WTC11 (cell line): ENCODE measurements at regions not wholly inside any gene's neighbourhood (a gene's known extent, or its start where the extent isn't known, plus 50 kb on each side); places are given as distances from the start of the nearest gene placed in this dataset.

Experiments
- ATF2 ChIP-seq: sonication (generic); formaldehyde crosslinking; IDR thresholded peaks from 2 replicates; pipeline ENCODE4 v1.8.1; 2022; ENCODE audit warnings: low read depth, missing genetic modification reagents, borderline replicate concordance
- CBFB ChIP-seq: sonication (generic); formaldehyde crosslinking; IDR thresholded peaks from 2 replicates; pipeline ENCODE4 v1.8.1; 2022; ENCODE audit warnings: mild to moderate bottlenecking, low read depth, missing genetic modification reagents
- CREM ChIP-seq: sonication (generic); formaldehyde crosslinking; IDR thresholded peaks from 2 replicates; pipeline ENCODE4 v1.8.1; 2022; ENCODE audit warnings: mild to moderate bottlenecking, missing genetic modification reagents, moderate library complexity
- CTCF ChIP-seq: fragments of 200-600 bp; IDR thresholded peaks from 2 replicates; pipeline ENCODE4 v1.8.0; 2022; ENCODE audit warnings: antibody characterized with exemption
- ETV6 ChIP-seq: sonication (generic); formaldehyde crosslinking; IDR thresholded peaks from 2 replicates; pipeline ENCODE4 v1.8.1; 2022; ENCODE audit warnings: mild to moderate bottlenecking, missing genetic modification reagents
- FOXK1 ChIP-seq: sonication (generic); formaldehyde crosslinking; IDR thresholded peaks from 2 replicates; pipeline ENCODE4 v1.8.0; 2022; ENCODE audit warnings: mild to moderate bottlenecking, moderate library complexity, missing genetic modification reagents
- IRF2 ChIP-seq: sonication (generic); formaldehyde crosslinking; IDR thresholded peaks from 2 replicates; pipeline ENCODE4 v1.8.0; 2022; ENCODE audit warnings: low read depth, missing genetic modification reagents, borderline replicate concordance
- MAX ChIP-seq: sonication (generic); formaldehyde crosslinking; IDR thresholded peaks from 2 replicates; pipeline ENCODE4 v1.8.0; 2022; ENCODE audit warnings: mild to moderate bottlenecking, missing genetic modification reagents
- MYBL2 ChIP-seq: sonication (generic); formaldehyde crosslinking; IDR thresholded peaks from 2 replicates; pipeline ENCODE4 v1.8.1; 2023; ENCODE audit warnings: mild to moderate bottlenecking, moderate library complexity, missing genetic modification reagents
- PREB ChIP-seq: sonication (generic); formaldehyde crosslinking; IDR thresholded peaks from 2 replicates; pipeline ENCODE4 v1.8.1; 2022; ENCODE audit warnings: mild to moderate bottlenecking, missing genetic modification reagents, moderate library complexity, borderline replicate concordance
- ZNF138 ChIP-seq: sonication (generic); formaldehyde crosslinking; conservative IDR thresholded peaks from 2 replicates; pipeline ENCODE4 v1.8.1; 2022; ENCODE audit warnings: mild to moderate bottlenecking, moderate library complexity, missing genetic modification reagents
- ZNF396 ChIP-seq: fragments of 250-450 bp; sonication (Bioruptor Pico); IDR thresholded peaks from 2 replicates; pipeline ENCODE4 v1.8.0; 2021; ENCODE audit warnings: mild to moderate bottlenecking, moderate library complexity, borderline replicate concordance
- ZNF423 ChIP-seq: fragments of 250-450 bp; sonication (Bioruptor Pico); IDR thresholded peaks from 2 replicates; pipeline ENCODE4 v2.1.2; 2022; ENCODE audit warnings: mild to moderate bottlenecking, moderate library complexity
- ZSCAN18 ChIP-seq: fragments of 250-450 bp; sonication (Bioruptor Pico); IDR thresholded peaks from 2 replicates; pipeline ENCODE4 v2.1.2; 2022; ENCODE audit warnings: mild to moderate bottlenecking, moderate library complexity

GRCh38 chr1:30405631-30406212 is 317.7 kb downstream of the MATN1 start:
- TF ChIP-seq CTCF, result no peak
- no peak for TF ChIP-seq ZNF138
- no peak for TF ChIP-seq MAX
- TF ChIP-seq CBFB (CRISPR knock-in tag), result no peak
- TF ChIP-seq ZSCAN18 (CRISPR knock-in tag), result no peak
- TF ChIP-seq FOXK1, result no peak
- no peak for TF ChIP-seq MYBL2 (CRISPR knock-in tag)
- no peak for TF ChIP-seq ZNF423
- TF ChIP-seq ATF2, result no peak
- TF ChIP-seq CREM (CRISPR knock-in tag), result no peak
- no peak for TF ChIP-seq ETV6 (CRISPR knock-in tag)
- TF ChIP-seq IRF2 (CRISPR knock-in tag), result no peak
- TF ChIP-seq PREB (CRISPR knock-in tag), result no peak
- no peak for TF ChIP-seq ZNF396
